Sigmoid colon (tissue), 4 donors: ENCODE measurements at regions not wholly inside any gene's neighbourhood (a gene's known extent, or its start where the extent isn't known, plus 50 kb on each side); places are given as distances from the start of the nearest gene placed in this dataset.

Source experiments
- CTCF ChIP-seq, 4 experiments: fragments of 450-650 bp in 3 of 4; fragments of 200-600 bp in 1 of 4; IDR thresholded peaks; one replicate each; pipeline ENCODE4 v1.5.1; 2016 to 2019; ENCODE audit warnings: antibody characterized with exemption in 4 of 4, mild to moderate bottlenecking in 3 of 4, moderate library complexity in 2 of 4
- EP300 ChIP-seq, 4 donors: sonication (generic); formaldehyde crosslinking; IDR thresholded peaks; one replicate each; pipeline ENCODE4 v1.6.1; 2017; ENCODE audit warnings: antibody characterized with exemption in 4 of 4
- POLR2A ChIP-seq, 2 donors: fragments of 450-650 bp; IDR thresholded peaks; one replicate each; pipeline ENCODE4 v1.6.1; 2016; ENCODE audit warnings: antibody characterized with exemption in 2 of 2, mild to moderate bottlenecking in 2 of 2, moderate library complexity in 2 of 2
- POLR2AphosphoS5 ChIP-seq, 4 donors: sonication (generic); formaldehyde crosslinking; IDR thresholded peaks; one replicate each; pipeline ENCODE4 v1.6.1; 2017; ENCODE audit warnings: antibody characterized with exemption in 4 of 4

GRCh38 chr4:137853424-137853823, 321.1 kb upstream of the PCDH18 start:
- TF ChIP-seq CTCF (IDR thresholded peaks at IDR 0.05) (no peak), POLR2AphosphoS5 (IDR thresholded peaks at IDR 0.05) (no peak), POLR2A (IDR thresholded peaks at IDR 0.05) (no peak), EP300 (IDR thresholded peaks at IDR 0.05) (no peak)
